CD4-positive, alpha-beta T cell (primary cell): ENCODE measurements at regions not wholly inside any gene's neighbourhood (a gene's known extent, or its start where the extent isn't known, plus 50 kb on each side); places are given as distances from the start of the nearest gene placed in this dataset.

Source experiments
- ATAC-seq: fragments of 200-7000 bp; cut with Tn5 transposase; one replicate; pipeline ENCODE4 v1.10.0; 2022; ENCODE audit warnings: mild to moderate bottlenecking; ENCODE audit not compliant: poor library complexity
- CTCF ChIA-PET: fragments of 350-600 bp; sonication (Branson Sonifier 250); formaldehyde crosslinking; loops from one replicate; lab custom pipeline; 2021; ENCODE audit warnings: antibody characterized with exemption, inconsistent platforms; lab: Charles Lee
- POLR2A ChIA-PET: fragments of 350-600 bp; sonication (Branson Sonifier 250); formaldehyde crosslinking; loops from one replicate; lab custom pipeline; 2021; ENCODE audit warnings: antibody characterized with exemption, inconsistent platforms; lab: Charles Lee
- DNase-seq, 14 experiments: peaks; one replicate each; pipeline ENCODE4 v3.0.0-alpha.2; 2013 to 2020; ENCODE audit warnings: mixed read lengths in 2 of 14
- H3K27ac ChIP-seq, 2 donors: one replicate each; pipeline versions ENCODE4 v1.5.1 to v1.7.0; 2013; ENCODE audit warnings: low read length in 2 of 2, low read depth in 1 of 2, mild to moderate bottlenecking in 1 of 2
- H3K27me3 ChIP-seq, 2 experiments: 1 replicate in 1 of 2; 2 replicates in 1 of 2; pipeline versions ENCODE4 v1.6.1 to v1.7.0; 2013; ENCODE audit warnings: low read length in 2 of 2, control low read depth in 1 of 2, mild to moderate bottlenecking in 1 of 2, moderate library complexity in 1 of 2; ENCODE audit not compliant: insufficient read depth in 2 of 2, control insufficient read depth in 1 of 2
- H3K36me3 ChIP-seq: one replicate; pipeline ENCODE4 v1.6.1; 2013; ENCODE audit warnings: low read length, control low read depth; ENCODE audit not compliant: insufficient read depth
- H3K4me1 ChIP-seq: one replicate; pipeline ENCODE4 v1.6.1; 2013; ENCODE audit warnings: low read length, control low read depth; ENCODE audit not compliant: insufficient read depth
- H3K4me3 ChIP-seq: one replicate; pipeline ENCODE4 v1.5.1; 2013; ENCODE audit warnings: mild to moderate bottlenecking, low read length, moderate library complexity
- H3K9me3 ChIP-seq, 2 experiments: 1 replicate in 1 of 2; 2 replicates in 1 of 2; pipeline versions ENCODE4 v1.6.1 to v1.7.0; 2013; ENCODE audit warnings: low read length in 2 of 2, mild to moderate bottlenecking in 2 of 2, control low read depth in 1 of 2, moderate library complexity in 1 of 2; ENCODE audit not compliant: control insufficient read depth in 1 of 2, insufficient read depth in 1 of 2
- H3K27ac Mint-ChIP-seq: one replicate; pipeline ENCODE4 v1.8.0; 2020; ENCODE audit warnings: mixed read lengths
- H3K27me3 Mint-ChIP-seq: one replicate; pipeline ENCODE4 v1.8.0; 2021; ENCODE audit warnings: mixed read lengths
- H3K36me3 Mint-ChIP-seq: one replicate; pipeline ENCODE4 v1.8.0; 2021; ENCODE audit warnings: low read depth, mixed read lengths
- H3K4me1 Mint-ChIP-seq: one replicate; pipeline ENCODE4 v1.8.0; 2021; ENCODE audit warnings: low read depth, mixed read lengths
- H3K4me3 Mint-ChIP-seq: one replicate; pipeline ENCODE4 v1.8.0; 2020; ENCODE audit warnings: mild to moderate bottlenecking, mixed read lengths
- H3K9me3 Mint-ChIP-seq: one replicate; pipeline ENCODE4 v1.8.0; 2020; ENCODE audit warnings: mixed read lengths
- intact Hi-C, 2 experiments: fragments of 100-400 bp; cut with DNase I in 1 of 2; cut with micrococcal nuclease in 1 of 2; formaldehyde crosslinking; loops; one replicate each; pipeline versions ENCODE4 v1.15.1 to v1.9.0; 2023 to 2025; cut with DNase I, micrococcal nuclease
- TF ChIP-seq, protein P1 (sequence below): fragments of 200-600 bp; IDR thresholded peaks from one replicate; pipeline ENCODE4 v1.8.0; 2022; ENCODE audit warnings: antibody characterized with exemption, mild to moderate bottlenecking

DNA sequence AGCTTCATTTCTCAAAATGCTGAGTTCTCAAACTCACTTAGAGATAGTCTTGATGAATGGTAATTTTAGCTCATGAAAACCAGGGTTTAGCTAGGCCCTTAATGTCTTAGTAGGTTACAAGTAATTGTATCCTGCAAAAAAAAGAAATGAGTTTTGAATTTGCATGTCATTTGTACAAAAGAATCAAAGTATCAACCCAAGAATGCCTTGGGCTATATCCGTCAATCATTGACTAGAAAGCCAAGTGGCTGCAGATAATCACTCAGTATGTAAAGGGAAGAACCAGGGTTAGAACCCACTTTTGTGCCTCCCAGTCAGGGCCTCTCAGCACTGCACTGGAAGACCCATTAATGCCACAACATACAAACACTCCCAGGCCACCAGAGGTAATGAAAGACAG lies 427.6 kb upstream of the MDFIC2 start:
- DNase-seq (no peak), ATAC-seq (no peak)
- Mint-ChIP-seq H3K27me3 (no peaks in the 10 kb centered on the region), H3K4me3 (no peak overlapping the region), H3K9me3 (no peaks in the 10 kb centered on the region), H3K27ac (no peak overlapping the region), H3K36me3 (no peaks in the 10 kb centered on the region), H3K4me1 (peaks cover 10% of the 10 kb centered on the region)
- Histone ChIP-seq H3K4me3 (no peak overlapping the region), H3K4me1 (no peaks in the 10 kb centered on the region), H3K36me3 (no peaks in the 10 kb centered on the region), H3K27me3 (peaks cover 0 to 4% of the 10 kb centered on the region in 2 experiments), H3K27ac (no peak overlapping the region), H3K9me3 (no peaks in the 10 kb centered on the region)
- TF ChIP-seq, protein P1, sequence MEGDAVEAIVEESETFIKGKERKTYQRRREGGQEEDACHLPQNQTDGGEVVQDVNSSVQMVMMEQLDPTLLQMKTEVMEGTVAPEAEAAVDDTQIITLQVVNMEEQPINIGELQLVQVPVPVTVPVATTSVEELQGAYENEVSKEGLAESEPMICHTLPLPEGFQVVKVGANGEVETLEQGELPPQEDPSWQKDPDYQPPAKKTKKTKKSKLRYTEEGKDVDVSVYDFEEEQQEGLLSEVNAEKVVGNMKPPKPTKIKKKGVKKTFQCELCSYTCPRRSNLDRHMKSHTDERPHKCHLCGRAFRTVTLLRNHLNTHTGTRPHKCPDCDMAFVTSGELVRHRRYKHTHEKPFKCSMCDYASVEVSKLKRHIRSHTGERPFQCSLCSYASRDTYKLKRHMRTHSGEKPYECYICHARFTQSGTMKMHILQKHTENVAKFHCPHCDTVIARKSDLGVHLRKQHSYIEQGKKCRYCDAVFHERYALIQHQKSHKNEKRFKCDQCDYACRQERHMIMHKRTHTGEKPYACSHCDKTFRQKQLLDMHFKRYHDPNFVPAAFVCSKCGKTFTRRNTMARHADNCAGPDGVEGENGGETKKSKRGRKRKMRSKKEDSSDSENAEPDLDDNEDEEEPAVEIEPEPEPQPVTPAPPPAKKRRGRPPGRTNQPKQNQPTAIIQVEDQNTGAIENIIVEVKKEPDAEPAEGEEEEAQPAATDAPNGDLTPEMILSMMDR = no peak
- intact Hi-C loops = no loop called here
- POLR2A ChIA-PET = no interaction called here
- CTCF ChIA-PET = no interaction called here

GRCh38 chr3:70738291-70738681 lies 425.8 kb upstream of the MDFIC2 start:
- no peak overlapping the region for H3K4me3 ChIP-seq
- no peaks in the 10 kb centered on the region for H3K27me3 ChIP-seq
- H3K36me3 ChIP-seq = no peaks in the 10 kb centered on the region
- DNase-seq (no peak), ATAC-seq (no peak)
- Mint-ChIP-seq H3K27ac (no peak overlapping the region), H3K27me3 (peaks cover 3% of the 10 kb centered on the region), H3K4me3 (no peak overlapping the region), H3K9me3 (no peaks in the 10 kb centered on the region), H3K36me3 (no peaks in the 10 kb centered on the region), H3K4me1 (peaks cover 10% of the 10 kb centered on the region)
- intact Hi-C loops = no loop called here
- no peaks in the 10 kb centered on the region for H3K4me1 ChIP-seq
- POLR2A ChIA-PET = no interaction called here
- TF ChIP-seq, protein P1 = no peak
- CTCF ChIA-PET = no interaction called here
- H3K27ac ChIP-seq = no peak overlapping the region
- no peaks in the 10 kb centered on the region for H3K9me3 ChIP-seq

DNA sequence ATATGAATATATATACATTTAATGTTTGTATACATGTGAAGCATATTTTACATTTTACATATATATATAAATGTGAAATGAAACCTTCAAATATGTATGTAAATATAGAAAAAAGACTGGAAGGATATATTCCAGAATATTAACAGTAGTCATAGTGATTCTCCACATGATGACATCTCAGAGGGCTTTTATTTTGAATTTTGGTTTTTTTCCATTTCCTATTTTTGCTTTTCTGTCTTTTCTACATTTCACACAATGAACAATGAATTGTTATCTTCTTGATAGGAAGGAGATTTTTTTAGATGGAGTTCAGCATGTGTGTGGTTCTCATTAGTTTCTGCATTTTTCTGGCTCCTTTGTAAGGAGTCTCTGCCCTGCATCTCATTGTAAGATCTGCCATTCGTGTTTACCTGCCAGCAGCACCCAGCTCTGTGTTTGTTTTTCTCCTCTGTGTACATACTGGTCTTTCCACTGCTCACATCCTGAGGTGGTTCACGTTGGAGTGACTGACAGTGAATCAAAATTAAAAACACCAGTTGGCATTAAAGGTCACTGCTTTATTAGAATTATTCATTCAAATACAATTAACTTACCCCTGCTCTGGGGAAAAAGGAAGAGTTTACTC lies 425.3 kb upstream of the MDFIC2 start:
- DNase-seq (no peak), ATAC-seq (no peak)
- H3K4me1 ChIP-seq = no peaks in the 10 kb centered on the region
- TF ChIP-seq, protein P1 = no peak
- H3K27ac ChIP-seq = no peak overlapping the region
- no peaks in the 10 kb centered on the region for H3K36me3 ChIP-seq
- POLR2A ChIA-PET = no interaction called here
- intact Hi-C loops = no loop called here
- no peaks in the 10 kb centered on the region for H3K9me3 Mint-ChIP-seq
- no peaks in the 10 kb centered on the region for H3K36me3 Mint-ChIP-seq
- peaks cover 5% of the 10 kb centered on the region for H3K27me3 Mint-ChIP-seq
- peaks cover 10% of the 10 kb centered on the region for H3K4me1 Mint-ChIP-seq
- CTCF ChIA-PET = no interaction called here
- no peak overlapping the region for H3K4me3 ChIP-seq
- no peaks in the 10 kb centered on the region for H3K27me3 ChIP-seq
- H3K27ac Mint-ChIP-seq = no peak overlapping the region
- no peaks in the 10 kb centered on the region for H3K9me3 ChIP-seq
- H3K4me3 Mint-ChIP-seq = no peak overlapping the region
